GM12891 (cell line): ENCODE measurements at regions not wholly inside any gene's neighbourhood (a gene's known extent, or its start where the extent isn't known, plus 50 kb on each side); places are given as distances from the start of the nearest gene placed in this dataset.

ENCODE experiments used
- PAX5 ChIP-seq: IDR thresholded peaks from 2 replicates; pipeline ENCODE4 v1.6.1; 2011; ENCODE audit warnings: low read length, moderate library complexity, mild to moderate bottlenecking; ENCODE audit not compliant: insufficient read depth, severe bottlenecking
- POLR2A ChIP-seq: IDR thresholded peaks from 2 replicates; pipeline ENCODE4 v1.6.1; 2011; ENCODE audit warnings: low read depth, low read length, control low read depth
- POLR2AphosphoS5 ChIP-seq: IDR thresholded peaks from 2 replicates; pipeline ENCODE4 v1.6.1; 2011; ENCODE audit warnings: low read depth, low read length, control low read depth
- SPI1 ChIP-seq: IDR thresholded peaks from 2 replicates; pipeline ENCODE4 v1.6.1; 2011; ENCODE audit warnings: low read depth, low read length, control low read depth

- TF ChIP-seq POLR2AphosphoS5 (no peak), POLR2A (no peak), SPI1 (no peak), PAX5 (no peak)
Measured at GRCh38 chr21:40912375-40912774, 65.4 kb upstream of the DSCAM start.
